CD4-positive, alpha-beta T cell (primary cell): ENCODE measurements at regions not wholly inside any gene's neighbourhood (a gene's known extent, or its start where the extent isn't known, plus 50 kb on each side); places are given as distances from the start of the nearest gene placed in this dataset.

Experiments
- ATAC-seq: fragments of 200-7000 bp; cut with Tn5 transposase; one replicate; pipeline ENCODE4 v1.10.0; 2022; ENCODE audit warnings: mild to moderate bottlenecking; ENCODE audit not compliant: poor library complexity
- CTCF ChIA-PET: fragments of 350-600 bp; sonication (Branson Sonifier 250); formaldehyde crosslinking; loops from one replicate; lab custom pipeline; 2021; ENCODE audit warnings: antibody characterized with exemption, inconsistent platforms; lab: Charles Lee
- POLR2A ChIA-PET: fragments of 350-600 bp; sonication (Branson Sonifier 250); formaldehyde crosslinking; loops from one replicate; lab custom pipeline; 2021; ENCODE audit warnings: antibody characterized with exemption, inconsistent platforms; lab: Charles Lee
- DNase-seq, 14 experiments: peaks; one replicate each; pipeline ENCODE4 v3.0.0-alpha.2; 2013 to 2020; ENCODE audit warnings: mixed read lengths in 2 of 14
- H3K27ac ChIP-seq, 2 donors: one replicate each; pipeline versions ENCODE4 v1.5.1 to v1.7.0; 2013; ENCODE audit warnings: low read length in 2 of 2, low read depth in 1 of 2, mild to moderate bottlenecking in 1 of 2
- H3K27me3 ChIP-seq, 2 experiments: 1 replicate in 1 of 2; 2 replicates in 1 of 2; pipeline versions ENCODE4 v1.6.1 to v1.7.0; 2013; ENCODE audit warnings: low read length in 2 of 2, control low read depth in 1 of 2, mild to moderate bottlenecking in 1 of 2, moderate library complexity in 1 of 2; ENCODE audit not compliant: insufficient read depth in 2 of 2, control insufficient read depth in 1 of 2
- H3K36me3 ChIP-seq: one replicate; pipeline ENCODE4 v1.6.1; 2013; ENCODE audit warnings: low read length, control low read depth; ENCODE audit not compliant: insufficient read depth
- H3K4me1 ChIP-seq: one replicate; pipeline ENCODE4 v1.6.1; 2013; ENCODE audit warnings: low read length, control low read depth; ENCODE audit not compliant: insufficient read depth
- H3K4me3 ChIP-seq: one replicate; pipeline ENCODE4 v1.5.1; 2013; ENCODE audit warnings: mild to moderate bottlenecking, low read length, moderate library complexity
- H3K9me3 ChIP-seq, 2 experiments: 1 replicate in 1 of 2; 2 replicates in 1 of 2; pipeline versions ENCODE4 v1.6.1 to v1.7.0; 2013; ENCODE audit warnings: low read length in 2 of 2, mild to moderate bottlenecking in 2 of 2, control low read depth in 1 of 2, moderate library complexity in 1 of 2; ENCODE audit not compliant: control insufficient read depth in 1 of 2, insufficient read depth in 1 of 2
- H3K27ac Mint-ChIP-seq: one replicate; pipeline ENCODE4 v1.8.0; 2020; ENCODE audit warnings: mixed read lengths
- H3K27me3 Mint-ChIP-seq: one replicate; pipeline ENCODE4 v1.8.0; 2021; ENCODE audit warnings: mixed read lengths
- H3K36me3 Mint-ChIP-seq: one replicate; pipeline ENCODE4 v1.8.0; 2021; ENCODE audit warnings: low read depth, mixed read lengths
- H3K4me1 Mint-ChIP-seq: one replicate; pipeline ENCODE4 v1.8.0; 2021; ENCODE audit warnings: low read depth, mixed read lengths
- H3K4me3 Mint-ChIP-seq: one replicate; pipeline ENCODE4 v1.8.0; 2020; ENCODE audit warnings: mild to moderate bottlenecking, mixed read lengths
- H3K9me3 Mint-ChIP-seq: one replicate; pipeline ENCODE4 v1.8.0; 2020; ENCODE audit warnings: mixed read lengths
- intact Hi-C, 2 experiments: fragments of 100-400 bp; cut with DNase I in 1 of 2; cut with micrococcal nuclease in 1 of 2; formaldehyde crosslinking; loops; one replicate each; pipeline versions ENCODE4 v1.15.1 to v1.9.0; 2023 to 2025; cut with DNase I, micrococcal nuclease
- TF ChIP-seq, protein P1 (sequence below): fragments of 200-600 bp; IDR thresholded peaks from one replicate; pipeline ENCODE4 v1.8.0; 2022; ENCODE audit warnings: antibody characterized with exemption, mild to moderate bottlenecking

DNA sequence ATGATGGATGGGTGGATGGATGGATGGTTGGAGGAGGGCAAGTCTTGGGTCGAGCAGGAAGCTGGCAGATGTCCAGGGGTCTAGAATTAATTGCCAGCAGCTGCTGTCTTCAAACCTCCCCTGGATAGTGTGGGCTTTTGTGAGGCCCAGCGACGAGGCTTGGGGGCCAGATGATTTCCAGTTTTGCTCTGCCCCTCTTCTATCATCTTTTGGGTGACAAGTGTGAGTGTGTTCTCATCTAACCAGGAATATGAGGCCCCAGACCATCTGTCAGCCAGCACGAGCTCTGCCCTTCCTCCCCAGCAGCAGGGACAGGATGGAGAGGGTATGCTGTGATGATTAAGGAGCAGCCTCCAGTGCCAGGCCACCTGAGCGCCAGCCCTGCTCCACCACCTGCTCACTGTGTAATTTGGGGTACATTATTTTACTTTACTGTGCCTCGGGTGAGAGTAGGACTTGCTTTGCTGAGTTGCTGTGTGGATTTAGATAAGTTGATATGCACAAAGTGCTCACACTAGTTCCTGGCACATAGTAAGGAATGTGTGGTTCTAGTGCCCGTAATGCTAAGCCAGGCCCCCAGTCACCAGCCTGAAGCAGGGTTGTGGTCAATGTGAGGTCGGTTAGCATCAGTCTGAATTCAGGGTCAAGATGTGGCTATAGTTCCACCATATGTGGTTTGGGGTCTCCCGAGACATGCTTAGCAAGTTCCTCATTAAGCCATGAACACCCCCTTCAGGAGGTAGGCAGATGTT is 251.1 kb downstream of the CYP26B1 start:
- Mint-ChIP-seq H3K4me3 (no peak overlapping the region), H3K27ac (no peak overlapping the region), H3K27me3 (peaks cover 11% of the 10 kb centered on the region), H3K4me1 (no peaks in the 10 kb centered on the region), H3K36me3 (no peaks in the 10 kb centered on the region), H3K9me3 (no peaks in the 10 kb centered on the region)
- Histone ChIP-seq H3K4me1 (no peaks in the 10 kb centered on the region), H3K36me3 (no peaks in the 10 kb centered on the region), H3K4me3 (no peak overlapping the region), H3K27ac (no peak overlapping the region), H3K9me3 (peaks cover 0 to 4% of the 10 kb centered on the region in 2 experiments), H3K27me3 (no peaks in the 10 kb centered on the region)
- TF ChIP-seq, protein P1, sequence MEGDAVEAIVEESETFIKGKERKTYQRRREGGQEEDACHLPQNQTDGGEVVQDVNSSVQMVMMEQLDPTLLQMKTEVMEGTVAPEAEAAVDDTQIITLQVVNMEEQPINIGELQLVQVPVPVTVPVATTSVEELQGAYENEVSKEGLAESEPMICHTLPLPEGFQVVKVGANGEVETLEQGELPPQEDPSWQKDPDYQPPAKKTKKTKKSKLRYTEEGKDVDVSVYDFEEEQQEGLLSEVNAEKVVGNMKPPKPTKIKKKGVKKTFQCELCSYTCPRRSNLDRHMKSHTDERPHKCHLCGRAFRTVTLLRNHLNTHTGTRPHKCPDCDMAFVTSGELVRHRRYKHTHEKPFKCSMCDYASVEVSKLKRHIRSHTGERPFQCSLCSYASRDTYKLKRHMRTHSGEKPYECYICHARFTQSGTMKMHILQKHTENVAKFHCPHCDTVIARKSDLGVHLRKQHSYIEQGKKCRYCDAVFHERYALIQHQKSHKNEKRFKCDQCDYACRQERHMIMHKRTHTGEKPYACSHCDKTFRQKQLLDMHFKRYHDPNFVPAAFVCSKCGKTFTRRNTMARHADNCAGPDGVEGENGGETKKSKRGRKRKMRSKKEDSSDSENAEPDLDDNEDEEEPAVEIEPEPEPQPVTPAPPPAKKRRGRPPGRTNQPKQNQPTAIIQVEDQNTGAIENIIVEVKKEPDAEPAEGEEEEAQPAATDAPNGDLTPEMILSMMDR = no peak
- POLR2A ChIA-PET = no interaction called here
- CTCF ChIA-PET = no interaction called here
- ATAC-seq (no peak), DNase-seq (no peak)
- intact Hi-C loops = no loop called here

DNA sequence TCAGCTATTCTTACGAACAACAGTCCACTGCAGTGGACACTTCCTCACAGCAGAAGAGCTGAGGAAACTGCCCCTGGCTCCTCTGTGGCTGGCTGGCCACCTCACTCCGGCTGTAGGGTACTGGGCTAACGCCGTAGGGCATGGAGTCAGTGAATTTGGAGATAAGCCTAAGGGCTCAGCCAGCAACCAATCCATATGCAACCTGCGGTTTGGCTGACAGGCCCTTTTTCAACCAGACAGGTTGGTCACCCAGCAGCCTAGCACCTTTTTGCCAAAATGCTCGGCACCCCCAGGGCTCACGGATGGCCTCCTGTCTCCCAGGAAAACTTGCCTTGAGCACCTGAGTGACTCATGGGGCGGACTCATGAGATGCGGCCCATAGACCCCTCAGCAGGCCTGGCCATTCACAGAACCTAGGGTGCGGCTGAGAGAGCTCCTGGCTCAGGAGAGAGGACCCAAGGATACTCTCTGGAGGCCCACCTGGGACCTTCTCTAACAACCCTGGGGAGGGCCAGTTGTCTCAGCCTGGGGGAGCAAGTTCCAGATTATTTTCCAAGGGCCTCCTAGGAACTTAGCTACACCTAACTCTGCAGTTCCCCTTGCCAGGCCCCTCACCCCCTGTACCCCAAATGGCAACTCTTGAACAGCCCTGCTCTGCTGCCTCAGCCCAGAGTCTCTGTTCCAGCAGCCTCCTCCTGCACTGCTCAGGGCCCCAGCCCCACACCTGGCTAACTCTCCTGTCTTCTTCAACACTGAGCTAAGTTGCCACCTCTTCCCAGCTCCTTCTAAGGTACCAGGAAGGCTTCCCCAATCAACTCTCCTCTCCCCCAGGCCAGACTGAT is 252.1 kb downstream of the CYP26B1 start:
- ChIA-PET CTCF (no interaction called here), POLR2A (no interaction called here)
- Histone ChIP-seq H3K27ac (no peak overlapping the region), H3K4me1 (no peaks in the 10 kb centered on the region), H3K36me3 (no peaks in the 10 kb centered on the region), H3K4me3 (no peak overlapping the region), H3K27me3 (no peaks in the 10 kb centered on the region), H3K9me3 (peaks cover 0 to 4% of the 10 kb centered on the region in 2 experiments)
- TF ChIP-seq, protein P1 = no peak
- ATAC-seq (no peak), DNase-seq (no peak)
- intact Hi-C loops = no loop called here
- Mint-ChIP-seq H3K27ac (no peak overlapping the region), H3K27me3 (peaks cover 10% of the 10 kb centered on the region), H3K4me3 (no peak overlapping the region), H3K36me3 (no peaks in the 10 kb centered on the region), H3K9me3 (no peaks in the 10 kb centered on the region), H3K4me1 (no peaks in the 10 kb centered on the region)

DNA sequence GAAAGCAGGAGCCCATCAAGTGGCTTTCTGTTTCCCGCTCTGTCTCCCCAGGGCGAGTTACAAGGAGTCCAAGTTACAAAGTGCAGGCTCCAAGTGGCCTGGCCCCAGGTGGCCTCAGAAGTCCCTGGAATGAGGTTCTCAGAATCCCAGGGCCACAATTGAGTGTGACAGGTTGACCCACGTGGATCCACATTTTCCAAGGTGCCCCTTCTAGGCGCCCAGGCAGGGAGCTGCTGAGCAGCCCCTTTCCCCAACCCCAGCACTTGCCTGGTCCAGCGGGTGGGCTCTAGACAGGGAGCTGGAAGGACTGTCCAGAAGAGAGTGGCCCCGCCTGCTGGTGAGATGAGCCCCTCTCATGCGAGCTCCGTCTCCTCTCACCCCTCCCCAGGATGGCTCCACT is 253.4 kb downstream of the CYP26B1 start:
- DNase-seq (no peak), ATAC-seq (no peak)
- Mint-ChIP-seq H3K36me3 (no peaks in the 10 kb centered on the region), H3K27me3 (peaks cover 5% of the 10 kb centered on the region), H3K4me1 (no peaks in the 10 kb centered on the region), H3K9me3 (no peaks in the 10 kb centered on the region), H3K4me3 (no peak overlapping the region), H3K27ac (no peak overlapping the region)
- intact Hi-C loops = no loop called here
- Histone ChIP-seq H3K36me3 (no peaks in the 10 kb centered on the region), H3K27ac (no peak overlapping the region), H3K4me1 (no peaks in the 10 kb centered on the region), H3K4me3 (no peak overlapping the region), H3K27me3 (no peaks in the 10 kb centered on the region), H3K9me3 (peaks cover 0 to 4% of the 10 kb centered on the region in 2 experiments)
- TF ChIP-seq, protein P1 = no peak
- POLR2A ChIA-PET = no interaction called here
- CTCF ChIA-PET = no interaction called here
